GM18505 (cell line): ENCODE measurements at regions not wholly inside any gene's neighbourhood (a gene's known extent, or its start where the extent isn't known, plus 50 kb on each side); places are given as distances from the start of the nearest gene placed in this dataset.
"Not testable (repeated sequence)": the region's sequence is repeated elsewhere in the genome, so short reads cannot be mapped to it uniquely, and the experiment has no call there.

Experiments
- ATAC-seq: cut with Tn5 transposase; IDR thresholded peaks from one replicate; pipeline ENCODE4 v1.9.1; 2021; ENCODE audit not compliant: unreplicated experiment
- POLR2A ChIP-seq: IDR thresholded peaks from 4 replicates; pipeline ENCODE4 v1.6.1; 2011; ENCODE audit warnings: borderline replicate concordance; ENCODE audit not compliant: insufficient read depth, insufficient read length; ENCODE audit errors: extremely low read depth

GRCh38 chr14:85333313-85333712, 196.6 kb upstream of the FLRT2 start:
- ATAC-seq: no peak

GRCh38 chr14:85333841-85334240, 196.1 kb upstream of the FLRT2 start:
- ATAC-seq: no peak
- no peak for TF ChIP-seq POLR2A

More at GRCh38 chr14:85333313-85333712, 196.6 kb upstream of the FLRT2 start:
- TF ChIP-seq POLR2A: no peak

- no peak for ATAC-seq
- no peak for TF ChIP-seq POLR2A
These were observed 195.6 kb upstream of the FLRT2 start for GRCh38 chr14:85334316-85334715.

- TF ChIP-seq POLR2A: no peak
- ATAC-seq: no peak
These were observed 193.7 kb upstream of the FLRT2 start for GRCh38 chr14:85336257-85336656.

- TF ChIP-seq POLR2A: no peak
- no peak for ATAC-seq
These were observed 193.1 kb upstream of the FLRT2 start for GRCh38 chr14:85336817-85337216.

GRCh38 chr14:85338895-85339294, 191.0 kb upstream of the FLRT2 start:
- TF ChIP-seq POLR2A: no peak

GRCh38 chr14:85342858-85343607, 186.9 kb upstream of the FLRT2 start:
- no peak for TF ChIP-seq POLR2A
- ATAC-seq: no peak

More at GRCh38 chr14:85338895-85339294, 191.0 kb upstream of the FLRT2 start:
- no peak for ATAC-seq

GRCh38 chr14:85344171-85344570, 185.8 kb upstream of the FLRT2 start:
- TF ChIP-seq POLR2A: no peak
- no peak for ATAC-seq

GRCh38 chr14:85344847-85345570, 184.9 kb upstream of the FLRT2 start:
- no peak for TF ChIP-seq POLR2A
- ATAC-seq: no peak

GRCh38 chr14:85350667-85351066, 179.3 kb upstream of the FLRT2 start:
- TF ChIP-seq POLR2A: no peak
- ATAC-seq: no peak

- ATAC-seq: not testable (repeated sequence)
These were observed 177.4 kb upstream of the FLRT2 start for GRCh38 chr14:85352588-85352987.

- TF ChIP-seq POLR2A: no peak
- ATAC-seq: no peak
These were observed 172.8 kb upstream of the FLRT2 start for GRCh38 chr14:85357120-85357519.

- no peak for ATAC-seq
- no peak for TF ChIP-seq POLR2A
These were observed 171.7 kb upstream of the FLRT2 start for GRCh38 chr14:85358136-85358785.

- no peak for TF ChIP-seq POLR2A
- no peak for ATAC-seq
These were observed 170.4 kb upstream of the FLRT2 start for GRCh38 chr14:85359505-85359904.
